ENCODE measurements at regions not wholly inside any gene's neighbourhood (a gene's known extent, or its start where the extent isn't known, plus 50 kb on each side); places are given as distances from the start of the nearest gene placed in this dataset.
"Not testable (repeated sequence)": the region's sequence is repeated elsewhere in the genome, so short reads cannot be mapped to it uniquely, and the experiment has no call there.

DNA sequence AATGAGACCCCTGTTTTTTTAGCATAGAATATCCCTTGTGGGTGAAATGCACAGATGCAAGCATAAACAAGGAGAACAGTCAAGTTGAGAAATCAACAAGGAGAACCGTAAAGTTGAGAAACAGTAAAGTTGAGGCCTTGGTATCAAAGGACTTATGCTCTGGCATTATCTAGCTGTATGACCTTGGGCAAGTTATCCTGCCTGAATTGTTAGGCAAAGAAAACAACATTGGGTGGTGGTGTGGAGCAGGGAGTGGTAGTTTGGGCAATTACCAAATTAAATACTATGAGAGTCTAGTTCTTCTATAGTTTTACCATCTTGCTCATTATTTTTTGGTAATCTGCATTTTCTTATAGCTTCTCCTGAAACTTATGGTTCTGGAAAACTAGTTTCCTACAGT is 573.4 kb upstream of the ARPP21 start:
- DNase-seq, result no peak

- DNase-seq, result no peak
Observed at GRCh38 chr3:35067750-35068149, 571.6 kb upstream of the ARPP21 start.

GRCh38 chr3:35070088-35070487 is 569.2 kb upstream of the ARPP21 start:
- DNase-seq, result no peak

DNA sequence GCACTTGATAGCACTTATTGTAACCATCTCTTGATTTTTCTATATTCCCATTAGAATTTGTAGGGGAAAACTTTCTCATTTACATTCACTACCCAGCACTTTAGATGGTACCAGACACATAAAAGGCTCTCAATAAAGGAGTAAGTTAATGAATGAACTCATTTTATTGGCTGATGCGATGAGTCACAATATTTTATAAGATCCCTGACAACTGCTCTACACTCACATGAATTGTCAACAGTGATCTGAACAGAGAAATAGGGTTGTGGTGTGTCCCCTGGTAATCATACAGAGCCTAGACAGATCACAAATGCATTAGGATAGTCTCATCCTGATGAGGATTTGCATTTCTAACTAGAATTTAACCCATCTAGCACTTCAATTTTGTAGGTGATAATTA is 567.6 kb upstream of the ARPP21 start:
- no peak for DNase-seq

GRCh38 chr3:35078780-35079179 is 560.5 kb upstream of the ARPP21 start:
- DNase-seq, result no peak

DNA sequence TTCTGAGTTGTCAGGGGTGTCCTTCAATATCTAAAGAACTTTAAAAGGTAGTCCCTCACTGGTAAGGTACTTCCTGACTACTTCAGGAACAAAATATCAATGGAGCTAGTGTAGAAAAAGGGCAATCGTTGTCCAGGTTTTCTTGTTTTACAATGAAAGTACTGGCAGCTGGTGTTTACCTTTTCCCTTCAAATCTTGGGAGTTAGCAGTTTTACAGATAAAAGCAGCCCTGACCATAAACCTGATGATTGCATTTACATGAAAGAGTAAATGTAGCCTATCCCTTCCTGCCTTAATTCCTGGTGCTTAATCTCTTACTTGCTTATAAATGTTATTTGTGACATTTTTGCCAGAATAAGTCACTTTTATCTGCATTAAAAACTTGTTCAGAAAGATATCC is 559.9 kb upstream of the ARPP21 start:
- DNase-seq, result no peak

- DNase-seq, result no peak
Observed at GRCh38 chr3:35081899-35082298, 557.4 kb upstream of the ARPP21 start.

GRCh38 chr3:35088943-35089342 is 550.4 kb upstream of the ARPP21 start:
- no peak for DNase-seq

DNA sequence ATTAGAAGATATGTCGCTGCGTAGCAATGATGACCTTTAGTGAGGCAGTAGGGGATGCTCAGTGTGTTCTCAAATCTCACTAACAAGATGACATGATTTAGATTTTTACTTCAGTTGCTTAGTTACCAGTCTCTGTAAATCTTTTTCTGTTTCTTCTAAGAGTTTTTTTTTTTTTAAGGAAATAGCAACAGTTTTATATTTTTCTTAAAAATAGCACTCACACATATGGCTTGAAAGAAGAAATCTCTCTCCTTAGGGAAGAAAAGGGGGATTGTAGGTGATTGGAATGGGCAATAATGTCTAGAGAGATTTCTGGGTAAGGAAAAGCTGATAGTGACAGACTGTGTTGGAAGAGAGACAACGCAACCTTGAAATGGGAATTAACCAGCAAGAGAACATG is 524.6 kb upstream of the ARPP21 start:
- DNase-seq, result no peak

GRCh38 chr3:35120026-35120425 is 519.3 kb upstream of the ARPP21 start:
- DNase-seq, result no peak

DNA sequence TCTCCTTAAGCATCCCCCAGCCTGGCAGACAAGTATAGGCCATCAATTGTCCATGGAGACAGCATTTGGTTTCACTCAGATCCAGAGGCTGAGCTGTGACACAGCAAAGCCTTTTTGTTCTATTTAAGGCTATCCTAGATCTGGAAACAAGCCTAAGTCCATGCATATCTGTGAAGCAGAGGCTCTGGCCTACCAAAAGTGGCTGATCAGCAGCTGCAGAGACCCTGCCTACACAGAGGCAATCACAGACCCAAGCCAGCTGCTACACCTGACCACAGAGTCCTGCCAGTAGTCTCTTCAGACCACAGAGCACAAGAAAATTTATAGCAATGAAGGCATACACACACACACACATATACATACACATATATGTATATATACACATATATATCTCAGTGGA is 501.7 kb upstream of the ARPP21 start:
- no peak for DNase-seq

- DNase-seq, result no peak
Observed at GRCh38 chr3:35141406-35141805, 497.9 kb upstream of the ARPP21 start.

GRCh38 chr3:35144011-35144410 is 495.3 kb upstream of the ARPP21 start:
- no peak for DNase-seq

DNA sequence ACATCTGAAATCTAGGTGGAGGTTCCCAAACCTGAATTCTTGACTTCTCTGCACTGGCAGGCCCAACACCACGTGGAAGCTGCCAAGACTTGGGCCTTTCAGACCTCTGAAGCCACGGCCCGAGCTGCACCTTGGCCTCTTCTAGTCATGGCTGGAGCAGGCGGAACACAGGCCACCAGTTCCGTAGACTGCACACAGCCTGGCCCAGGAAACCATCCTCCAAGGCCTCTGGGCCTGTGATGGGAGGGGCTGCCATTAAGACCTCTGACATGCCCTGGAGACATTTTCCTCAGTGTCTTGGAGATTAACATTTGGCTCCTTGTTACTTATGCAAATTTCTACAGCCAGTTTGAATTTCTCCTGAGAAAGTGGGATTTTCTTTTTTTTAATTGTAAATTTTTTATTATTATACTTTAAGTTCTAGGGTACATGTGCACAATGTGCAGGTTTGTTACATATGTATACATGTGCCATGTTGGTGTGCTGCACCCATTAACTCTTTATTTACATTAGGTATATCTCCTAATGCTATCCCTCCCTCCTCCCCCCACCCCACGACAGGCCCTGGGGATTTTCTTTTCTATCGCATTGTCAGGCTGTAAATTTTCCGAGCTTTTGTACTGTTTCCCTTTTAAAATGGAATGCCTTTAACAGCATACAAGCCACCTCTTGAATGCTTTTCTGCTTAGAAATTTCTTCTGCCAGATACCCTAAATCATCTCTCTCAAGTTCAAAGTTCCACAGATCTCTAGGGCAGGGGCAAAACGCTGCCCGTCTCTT is 492.9 kb upstream of the ARPP21 start:
- DNase-seq, result not testable (repeated sequence)

DNA sequence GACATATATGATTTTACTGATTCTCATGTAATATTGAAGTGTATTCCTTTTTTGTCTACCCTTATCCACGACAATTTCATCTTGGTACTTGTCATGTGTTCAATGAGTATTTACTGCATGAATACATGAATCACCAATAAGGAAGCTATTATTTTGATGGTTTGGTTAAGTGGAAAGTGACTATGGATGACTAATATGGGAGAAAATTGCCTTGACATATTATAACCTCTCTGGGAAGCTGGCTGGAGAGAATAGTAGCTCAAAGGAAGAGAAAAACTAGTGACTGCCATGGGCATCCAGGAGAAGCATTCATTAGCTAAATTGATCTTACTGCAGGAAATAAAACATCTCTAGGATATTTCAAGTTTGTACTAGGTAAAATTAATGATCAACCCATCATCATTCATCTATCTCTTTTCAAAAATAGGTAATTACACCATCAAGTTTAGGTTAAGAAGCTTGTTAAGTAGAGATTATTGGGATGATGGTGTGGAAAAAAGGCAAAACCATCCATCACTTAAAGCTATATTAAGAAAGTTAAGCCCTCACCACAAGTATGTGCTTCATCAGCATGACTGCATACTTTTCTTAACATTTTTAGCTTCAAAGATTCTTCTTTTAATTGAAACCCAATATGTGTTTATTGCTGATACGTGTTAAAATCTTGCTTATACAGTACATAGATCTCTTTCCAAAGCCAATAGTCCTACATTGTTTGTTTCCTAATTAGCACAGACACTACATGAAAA is 455.2 kb upstream of the ARPP21 start:
- DNase-seq, result no peak

DNA sequence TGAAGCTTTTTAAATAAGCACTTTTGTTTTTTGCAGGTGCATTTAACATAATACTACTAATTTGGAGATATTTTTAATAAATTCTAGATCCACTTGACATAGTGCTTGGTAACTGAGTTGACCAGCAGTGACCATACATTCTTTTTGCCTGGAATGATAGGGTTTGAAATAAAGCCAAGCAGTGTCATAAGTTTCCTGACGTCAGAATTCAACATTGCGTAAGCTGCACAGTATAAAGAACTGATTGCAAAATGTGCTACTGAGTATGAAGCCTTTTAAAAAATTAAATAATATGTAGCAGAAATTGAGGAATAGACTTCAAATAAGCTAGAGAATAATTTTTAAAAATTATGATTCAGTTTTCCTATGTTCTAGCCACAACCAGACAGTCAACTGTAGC is 454.6 kb upstream of the ARPP21 start:
- DNase-seq, result no peak

GRCh38 chr3:35187908-35188307 is 451.4 kb upstream of the ARPP21 start:
- no peak for DNase-seq

GRCh38 chr3:35194666-35195065 is 444.7 kb upstream of the ARPP21 start:
- no peak for DNase-seq

DNA sequence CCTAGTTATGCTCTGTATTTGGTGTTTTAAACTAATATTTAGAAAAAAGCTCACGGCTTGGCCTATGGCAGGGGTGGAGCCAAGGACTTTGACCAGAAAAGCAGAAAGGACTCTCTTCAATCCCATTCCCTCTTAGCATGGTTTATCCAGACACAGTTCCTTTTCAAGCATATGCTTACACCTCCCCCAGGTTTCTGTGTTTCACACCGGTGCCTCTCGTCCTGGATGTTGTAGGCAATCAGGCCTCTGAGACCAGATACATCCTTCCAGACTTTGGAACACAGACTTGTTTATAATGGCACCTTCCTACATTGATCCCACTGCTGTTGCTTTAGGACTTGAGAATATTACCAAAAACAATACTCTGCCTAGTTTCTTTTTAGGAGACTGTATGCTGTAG is 440.5 kb upstream of the ARPP21 start:
- DNase-seq, result no peak

DNA sequence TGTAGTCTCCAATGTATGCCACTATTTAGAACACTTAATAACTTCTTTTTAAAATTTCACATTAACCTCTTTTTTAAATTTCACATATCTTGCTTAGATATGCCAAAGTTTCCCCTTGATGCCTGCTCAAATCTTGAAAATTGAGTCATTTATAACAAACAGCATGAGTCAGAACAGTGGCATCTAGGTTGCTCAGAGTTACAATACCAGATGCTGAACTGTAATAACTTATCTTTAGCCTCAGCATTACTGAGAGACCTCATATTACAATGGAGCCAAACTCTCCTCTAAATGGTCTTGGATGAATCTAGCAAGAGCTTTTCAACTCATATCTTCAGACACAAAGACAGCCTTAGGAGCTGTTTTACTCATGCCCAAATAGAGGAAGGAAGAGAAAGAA is 439.3 kb upstream of the ARPP21 start:
- DNase-seq, result no peak

DNA sequence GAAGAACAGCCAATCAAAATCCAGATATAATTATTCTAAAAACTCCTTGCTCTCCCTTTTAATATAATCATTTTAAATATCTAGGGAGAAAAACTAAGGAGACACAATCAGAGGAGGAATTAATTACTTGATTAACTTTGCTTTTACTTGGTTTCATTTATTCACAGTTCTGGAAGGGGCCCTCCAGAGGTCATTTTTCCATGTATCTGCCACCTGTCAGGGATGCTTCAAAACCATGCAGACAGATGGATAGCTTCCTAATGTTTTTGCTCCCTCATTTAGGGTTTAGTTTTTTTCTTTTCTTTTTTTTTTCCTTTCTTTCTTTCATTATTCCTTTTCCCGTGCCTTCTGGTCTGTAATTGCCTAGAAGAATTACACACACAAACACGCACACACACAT is 438.1 kb upstream of the ARPP21 start:
- DNase-seq, result no peak

DNA sequence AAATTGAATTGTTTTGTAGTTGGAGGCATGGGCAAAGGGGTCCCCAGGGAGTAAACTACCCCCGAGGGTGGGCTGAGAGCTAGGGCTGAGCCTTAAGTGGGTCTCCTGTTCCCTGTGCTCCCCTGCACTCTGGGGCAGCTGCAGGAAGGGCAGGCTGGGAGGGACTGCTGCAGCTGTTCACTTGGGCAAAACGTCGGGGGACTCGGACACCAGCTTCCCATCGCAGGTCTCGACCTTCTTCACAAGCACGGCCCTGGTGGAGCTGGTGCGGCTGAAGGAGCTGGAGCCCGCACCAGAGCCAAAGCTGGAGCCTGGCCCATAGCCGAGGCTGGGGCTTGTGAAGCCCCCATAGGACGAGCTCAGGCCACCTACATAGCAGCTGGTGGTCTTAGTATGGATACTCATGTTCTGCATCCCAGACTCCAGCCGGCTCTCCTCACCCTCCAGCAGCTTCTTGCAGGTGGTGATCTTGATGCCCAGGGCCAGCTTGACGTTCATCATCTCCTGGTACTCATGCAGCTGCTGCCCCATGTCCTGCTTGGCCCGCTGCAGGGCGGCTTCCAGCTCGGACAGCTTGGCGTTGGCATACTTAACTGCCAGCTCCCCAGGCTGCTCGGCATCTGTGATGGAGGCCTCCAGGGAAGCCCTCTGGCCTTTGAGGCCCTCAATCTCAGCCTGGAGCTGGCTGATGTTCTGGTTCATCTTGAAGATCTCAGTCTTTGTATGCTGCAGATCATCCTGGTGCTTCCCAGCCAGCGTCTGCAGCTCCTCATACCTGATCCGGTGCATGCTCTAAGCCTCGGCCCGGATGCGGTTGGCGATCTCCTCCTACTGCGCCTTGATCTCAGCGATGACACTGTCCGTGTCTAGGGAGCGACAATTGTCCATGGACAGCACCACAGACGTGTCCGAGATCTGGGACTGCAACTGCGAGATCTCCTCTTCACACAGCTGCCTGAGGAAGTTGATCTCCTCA is 423.5 kb upstream of the ARPP21 start:
- DNase-seq, result no peak

GRCh38 chr3:35216501-35217266 is 422.6 kb upstream of the ARPP21 start:
- DNase-seq, result no peak
